GM18861 (cell line): ENCODE measurements at regions not wholly inside any gene's neighbourhood (a gene's known extent, or its start where the extent isn't known, plus 50 kb on each side); places are given as distances from the start of the nearest gene placed in this dataset.

Source experiments
- ATAC-seq: cut with Tn5 transposase; IDR thresholded peaks from one replicate; pipeline ENCODE4 v1.9.1; 2021; ENCODE audit not compliant: unreplicated experiment

DNA sequence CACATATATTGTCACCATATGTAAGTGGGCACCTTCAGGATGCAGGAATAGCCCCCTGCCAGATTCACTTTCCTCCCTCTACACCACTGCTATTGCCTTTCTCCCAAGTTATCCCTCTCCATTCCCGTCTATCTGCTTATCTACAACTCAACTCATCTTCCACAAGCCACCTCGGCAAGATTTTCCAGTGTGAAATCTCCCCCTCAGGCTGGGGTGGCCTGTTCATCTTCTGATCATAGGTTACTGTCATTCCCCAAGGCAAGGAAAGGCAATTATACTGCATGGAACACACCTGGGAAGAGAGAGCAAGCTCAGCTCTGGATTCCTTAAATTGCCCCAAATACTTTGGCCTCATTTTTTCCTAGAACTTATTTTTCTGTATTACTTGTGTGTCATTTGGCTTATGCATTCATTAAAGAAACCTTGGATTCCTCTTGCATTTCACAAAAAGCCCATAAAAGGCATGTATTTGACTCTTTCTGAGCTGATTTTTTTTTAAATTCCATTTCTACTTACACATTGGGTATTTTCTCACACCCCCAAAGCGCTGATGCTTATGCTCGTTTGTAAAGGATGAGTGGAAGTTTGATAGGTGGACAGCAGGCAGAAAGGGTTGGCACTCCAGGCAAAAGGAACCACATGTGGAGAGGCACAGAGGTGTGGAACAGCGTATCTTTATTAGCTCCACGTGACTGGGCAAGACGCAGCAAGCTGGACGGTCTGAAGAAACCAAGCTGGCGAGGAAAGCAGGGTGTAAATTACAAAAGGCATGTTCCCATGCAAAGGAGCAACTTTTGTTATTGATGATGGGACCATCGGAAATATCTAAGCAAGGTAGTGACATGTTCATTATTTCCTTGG is 169.7 kb upstream of the RAB4A start:
- no peak for ATAC-seq

DNA sequence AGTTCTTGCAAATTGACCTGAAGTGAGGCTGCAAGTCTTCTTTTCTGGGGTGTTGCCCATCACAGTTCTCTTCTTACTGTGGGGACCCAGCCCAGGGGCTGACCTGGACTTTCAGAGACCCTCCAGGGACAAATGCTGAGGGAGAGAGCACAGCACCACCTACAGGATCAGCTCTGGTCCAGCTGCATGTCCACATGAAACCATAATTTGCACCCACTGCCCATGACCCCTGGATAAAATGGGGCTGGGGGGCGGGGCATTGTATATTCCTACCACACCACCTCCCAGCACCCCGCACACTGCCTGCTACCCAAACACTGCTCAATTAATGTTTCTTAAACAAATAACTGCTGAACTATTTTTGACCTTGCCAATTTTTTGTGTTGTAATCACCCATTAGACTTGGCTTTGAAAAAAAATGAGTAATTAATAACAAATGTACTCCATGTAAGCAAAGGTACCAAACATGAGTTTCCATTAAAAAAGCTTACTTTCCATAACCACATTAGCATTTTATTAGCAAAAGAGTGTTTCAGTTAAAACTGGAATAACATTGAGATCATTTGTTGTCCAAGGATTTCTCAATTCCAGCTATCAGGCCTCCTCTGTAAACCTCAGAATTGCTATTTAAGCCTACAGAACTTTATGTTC is 168.0 kb upstream of the RAB4A start:
- ATAC-seq = no peak

DNA sequence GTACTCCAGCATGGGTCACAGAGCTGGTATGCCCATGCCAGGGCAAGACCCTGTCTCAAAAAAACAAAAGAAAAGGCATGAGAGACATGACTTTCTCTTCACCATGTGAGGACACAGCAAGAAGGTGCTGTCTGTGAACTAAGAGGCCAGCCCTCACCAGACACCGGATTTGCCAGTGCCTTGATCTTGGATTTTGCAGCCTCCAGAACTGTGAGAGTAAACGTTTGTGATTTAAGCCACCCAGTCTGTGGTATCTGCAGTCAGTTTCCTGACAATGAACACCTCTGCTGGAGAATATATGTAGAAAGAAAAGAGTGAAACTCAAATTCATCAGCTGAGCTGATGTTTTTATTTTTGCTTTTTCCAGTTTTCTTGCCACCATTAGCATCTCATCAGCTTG is 166.3 kb upstream of the RAB4A start:
- ATAC-seq = no peak

DNA sequence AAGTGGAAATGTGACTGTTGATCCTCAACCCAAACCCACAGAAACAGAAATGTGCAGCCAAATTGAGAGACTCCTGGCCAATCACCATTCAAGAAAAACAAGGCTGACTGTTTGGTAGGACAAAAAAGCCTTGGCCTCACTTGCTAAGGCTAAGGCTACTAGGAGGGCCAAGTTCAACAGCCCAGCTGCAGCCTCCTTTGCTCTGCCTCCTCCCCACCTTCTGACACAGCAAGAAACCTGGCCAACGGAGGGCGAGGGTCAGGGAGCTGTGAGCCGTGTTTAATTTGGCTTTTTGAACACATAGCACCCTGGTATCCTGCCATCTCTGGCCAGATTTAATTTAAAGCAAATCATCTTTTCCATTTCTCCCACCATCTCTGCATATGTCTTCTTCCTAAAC is 165.8 kb upstream of the RAB4A start:
- ATAC-seq = no peak

DNA sequence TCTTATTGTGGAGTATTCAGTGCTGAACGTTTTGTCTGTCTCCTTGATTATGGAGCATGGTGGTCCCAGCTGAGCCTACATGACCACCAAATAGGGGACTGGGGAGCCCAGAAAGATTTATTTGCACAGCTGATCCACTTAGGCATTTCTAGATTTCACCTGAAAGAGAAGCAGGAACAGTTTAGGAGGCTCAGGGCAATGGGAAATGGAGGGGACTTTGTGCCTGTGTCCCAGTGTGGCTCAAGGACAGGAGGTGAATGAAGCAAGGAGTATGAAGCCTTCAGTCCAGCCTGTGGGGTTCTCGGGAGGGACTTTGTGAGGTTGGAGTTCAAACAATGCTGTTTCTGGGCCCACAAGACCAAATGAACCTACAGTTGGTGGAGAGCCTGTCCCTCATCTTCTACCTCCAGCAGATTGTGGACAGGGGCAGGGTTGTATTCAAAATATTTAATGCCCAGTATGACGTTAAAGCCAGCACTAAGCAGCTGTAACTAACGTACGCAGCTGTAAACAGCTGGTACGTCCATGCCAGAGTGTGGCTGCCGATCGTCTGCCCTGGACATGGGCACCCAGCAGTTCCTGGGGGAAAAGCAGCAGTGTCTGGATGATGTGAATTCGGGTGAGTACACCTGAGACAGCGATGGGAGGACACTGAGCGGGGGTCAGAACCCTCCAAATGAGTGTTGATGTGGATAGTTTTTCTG is 164.9 kb upstream of the RAB4A start:
- no peak for ATAC-seq

DNA sequence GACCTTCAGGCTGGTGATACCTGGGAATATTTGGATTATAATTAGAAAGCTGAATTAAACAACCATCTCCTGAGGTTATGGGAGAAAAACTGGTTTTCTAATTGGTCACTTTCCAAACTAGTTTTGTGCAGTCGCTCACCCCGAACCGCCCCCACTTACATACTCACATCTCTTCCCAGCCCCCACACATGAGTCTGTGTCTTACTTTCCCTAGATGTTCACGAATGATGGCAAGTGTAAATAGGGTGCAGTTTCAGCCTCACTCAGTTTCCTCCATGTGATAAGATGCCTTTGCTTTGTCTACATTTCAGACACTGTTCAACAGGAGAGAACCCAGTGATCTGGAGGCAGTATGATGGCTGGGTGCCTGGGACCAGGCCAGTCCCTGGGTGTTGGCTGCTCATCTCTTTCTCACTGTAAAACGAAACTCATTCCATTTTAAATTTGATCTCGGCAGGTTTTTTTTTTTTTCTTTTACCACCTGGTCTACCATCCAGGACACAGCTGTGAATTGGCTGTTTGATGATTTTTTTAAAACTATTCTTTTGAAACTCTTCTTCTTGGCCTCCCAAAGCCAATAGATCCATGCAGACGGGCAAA is 164.3 kb upstream of the RAB4A start:
- no peak for ATAC-seq

DNA sequence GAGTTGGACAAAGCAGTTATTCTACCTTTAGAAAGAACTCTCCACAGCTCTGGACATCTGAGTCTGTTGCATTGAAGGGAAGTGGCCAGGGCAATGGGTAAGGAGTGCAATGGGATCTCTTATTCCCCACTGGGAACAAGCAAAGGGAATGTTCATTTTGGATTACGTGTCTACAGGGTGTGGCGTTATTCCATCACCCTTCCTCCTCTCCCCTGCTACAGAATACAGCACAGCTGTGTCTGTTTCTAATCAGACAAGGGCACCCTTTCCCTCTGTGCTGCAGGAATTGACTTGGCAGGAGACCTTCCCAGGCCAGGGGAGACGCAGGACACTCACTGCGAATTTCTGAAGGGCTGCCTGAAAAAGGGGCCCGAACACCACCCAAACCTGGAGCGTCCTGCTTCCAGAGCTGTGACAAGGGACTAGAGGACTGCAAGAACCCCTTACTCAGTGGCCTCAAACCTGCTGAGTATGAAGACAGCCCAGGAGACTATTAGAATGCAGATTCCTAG is 163.6 kb upstream of the RAB4A start:
- no peak for ATAC-seq

DNA sequence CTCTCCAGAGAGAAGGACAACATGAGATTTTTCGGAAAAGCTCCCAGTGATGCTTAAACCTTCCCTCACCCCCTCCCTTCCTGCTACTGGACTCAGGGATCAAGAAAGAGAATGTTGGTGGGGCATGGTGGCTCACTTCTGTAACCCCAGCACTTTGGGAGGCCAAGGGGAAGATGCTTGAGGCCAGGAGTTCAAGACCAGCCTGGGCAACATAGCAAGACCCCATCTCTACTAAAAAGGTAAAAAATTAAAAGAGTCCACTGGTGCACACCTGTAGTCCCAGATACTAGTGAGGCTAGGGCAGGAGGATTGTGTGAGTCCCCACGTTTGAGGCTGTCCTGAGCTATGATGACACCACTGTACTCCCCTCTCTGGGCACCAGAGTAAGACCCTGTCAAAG is 162.9 kb upstream of the RAB4A start:
- ATAC-seq = no peak

DNA sequence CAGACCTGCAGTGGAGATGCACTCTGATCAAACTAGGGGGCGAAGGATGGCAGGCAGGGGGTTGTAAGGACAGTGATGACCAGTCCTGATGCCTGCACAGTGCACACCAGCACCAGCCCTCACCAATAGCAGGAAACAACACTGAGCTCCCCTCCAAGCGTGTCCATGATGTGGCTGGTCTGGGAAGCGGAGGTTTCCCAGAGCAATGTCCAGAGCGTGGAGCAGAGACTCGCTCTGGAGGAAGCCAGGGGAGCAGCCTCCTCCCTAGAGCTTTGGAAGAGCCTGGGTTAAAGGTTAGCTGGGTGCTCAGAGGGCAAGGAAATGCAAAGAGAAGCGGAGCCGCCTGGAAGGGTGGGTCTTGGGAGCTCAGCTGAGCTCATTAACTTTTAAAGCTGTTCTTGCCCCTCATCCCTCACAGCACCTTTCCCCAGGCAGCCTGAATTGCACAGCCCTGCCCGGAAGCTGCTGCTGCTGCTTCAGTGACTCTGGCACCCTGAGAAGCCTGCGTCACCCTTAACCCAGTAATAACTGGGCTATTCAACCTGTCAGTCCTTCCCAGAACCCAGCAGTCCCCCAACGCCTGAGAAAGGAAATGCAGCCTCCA is 162.2 kb upstream of the RAB4A start:
- no peak for ATAC-seq

DNA sequence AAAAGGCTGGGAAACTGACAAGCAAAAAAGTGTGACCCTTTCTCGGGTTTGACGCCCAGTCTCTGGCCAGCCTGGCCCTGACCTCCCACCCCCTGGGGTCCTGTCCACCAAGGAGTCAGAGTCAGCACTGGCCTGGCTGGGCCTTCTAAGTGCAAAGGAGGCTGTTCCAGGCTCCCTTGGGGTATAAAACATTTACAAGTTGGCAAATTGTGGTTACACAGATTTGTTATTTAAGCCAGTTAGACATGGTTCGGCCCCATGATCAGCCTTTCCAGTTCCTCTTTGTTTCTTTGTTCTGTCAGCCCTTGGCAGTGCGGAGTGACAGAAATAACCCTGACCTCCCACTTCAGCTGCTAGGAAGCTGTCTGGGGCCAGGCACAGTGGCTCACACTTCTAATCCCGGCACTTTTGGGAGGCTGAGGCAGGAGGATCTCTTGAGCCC is 161.6 kb upstream of the RAB4A start:
- no peak for ATAC-seq

DNA sequence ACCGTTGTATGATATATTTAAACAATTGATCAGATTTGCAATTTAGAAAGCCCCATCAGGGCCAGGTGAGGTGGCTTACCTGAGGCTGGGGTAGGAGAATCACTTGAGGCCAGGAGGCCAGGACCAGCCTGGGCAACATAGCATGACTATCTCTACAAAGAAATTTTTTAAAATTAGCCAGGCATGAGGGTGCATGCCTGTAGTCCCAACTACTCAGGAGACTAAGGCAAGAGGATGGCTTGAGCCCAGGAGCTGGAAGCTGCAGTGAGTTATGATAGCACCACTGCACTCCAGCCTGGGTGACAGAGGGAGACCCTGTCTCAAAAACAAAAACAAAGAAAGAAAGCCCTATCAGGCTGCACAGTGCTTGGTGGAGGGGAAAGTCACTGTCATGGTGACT is 159.9 kb upstream of the RAB4A start:
- ATAC-seq = no peak

DNA sequence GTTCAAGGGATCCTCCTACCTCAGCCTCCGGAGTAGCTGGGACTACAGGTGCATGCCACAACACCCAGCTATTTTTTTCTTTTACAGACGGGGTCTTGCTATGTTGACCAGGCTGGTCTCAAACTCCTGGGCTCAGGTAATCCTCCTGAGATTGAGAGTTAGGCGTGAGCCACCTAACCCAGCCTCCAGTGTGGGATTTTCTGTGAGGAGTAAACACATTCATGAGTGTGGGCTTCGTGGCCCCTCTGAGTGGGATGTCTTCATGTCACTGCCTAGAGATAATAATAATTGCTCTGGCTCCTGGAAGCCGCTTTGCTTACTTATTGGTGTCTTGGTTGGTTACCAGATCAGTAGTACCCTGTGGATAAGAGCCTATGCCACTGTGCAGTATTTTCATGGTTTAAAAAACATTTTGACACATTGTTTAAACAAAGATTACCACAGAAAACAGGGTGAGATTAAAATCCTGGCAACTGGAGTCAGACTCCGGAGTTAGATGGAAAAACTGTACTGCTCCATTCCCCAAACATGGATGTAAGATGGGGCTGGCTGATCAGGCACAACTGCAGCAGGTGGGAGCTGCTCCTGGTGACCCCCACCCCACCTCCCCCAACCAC is 159.1 kb upstream of the RAB4A start:
- ATAC-seq = no peak

DNA sequence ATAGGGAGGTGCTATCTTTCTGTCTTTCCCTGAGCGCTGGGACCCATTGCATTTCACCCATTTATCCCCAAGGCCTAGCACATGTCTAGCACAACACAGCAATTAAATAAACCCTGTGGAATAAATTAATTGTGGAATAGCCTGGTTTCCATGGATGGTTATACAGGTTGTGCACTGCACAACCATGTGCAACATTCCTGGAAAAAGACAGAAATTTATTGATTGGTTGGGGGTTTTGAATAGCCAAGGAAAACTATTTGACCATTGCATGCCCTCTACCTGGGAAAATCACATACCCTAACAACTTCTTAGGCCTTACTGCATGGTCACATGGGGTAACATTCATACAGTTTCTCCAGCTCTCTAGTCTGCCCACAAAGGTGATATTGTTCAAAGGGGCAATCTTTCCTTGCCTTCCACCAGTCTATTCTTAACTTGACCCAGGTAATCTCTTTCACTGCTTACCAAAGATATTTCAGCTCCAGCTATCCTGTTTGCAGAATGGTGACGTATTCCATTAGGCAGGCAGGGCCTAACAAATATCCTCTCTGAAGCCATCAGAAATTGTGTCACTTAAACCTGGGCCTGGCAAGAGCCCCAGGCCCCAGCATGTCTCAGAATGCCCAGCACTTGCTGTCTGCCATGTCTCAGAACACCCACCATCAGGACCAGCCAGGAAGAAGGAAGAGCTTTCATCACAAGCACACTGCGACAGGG is 157.9 kb upstream of the RAB4A start:
- ATAC-seq = no peak

DNA sequence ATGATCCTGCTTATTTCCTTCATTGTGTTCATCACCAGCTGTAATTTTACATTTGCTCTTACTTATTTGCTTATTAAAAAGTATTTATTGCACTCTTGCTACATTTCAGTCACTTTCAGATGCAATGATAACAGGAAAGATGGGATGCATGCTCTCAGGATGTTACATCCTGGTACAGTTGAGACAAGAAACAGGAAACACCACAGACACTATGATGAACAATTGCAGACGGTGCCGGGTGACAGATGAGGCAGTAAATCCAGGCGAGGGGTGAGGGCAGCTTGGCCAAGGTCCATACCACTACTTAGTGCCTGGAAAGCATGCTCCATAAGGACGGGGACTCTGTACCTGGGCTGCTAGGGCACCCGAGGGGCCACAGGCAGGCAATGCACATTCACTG is 156.6 kb upstream of the RAB4A start:
- ATAC-seq = no peak

DNA sequence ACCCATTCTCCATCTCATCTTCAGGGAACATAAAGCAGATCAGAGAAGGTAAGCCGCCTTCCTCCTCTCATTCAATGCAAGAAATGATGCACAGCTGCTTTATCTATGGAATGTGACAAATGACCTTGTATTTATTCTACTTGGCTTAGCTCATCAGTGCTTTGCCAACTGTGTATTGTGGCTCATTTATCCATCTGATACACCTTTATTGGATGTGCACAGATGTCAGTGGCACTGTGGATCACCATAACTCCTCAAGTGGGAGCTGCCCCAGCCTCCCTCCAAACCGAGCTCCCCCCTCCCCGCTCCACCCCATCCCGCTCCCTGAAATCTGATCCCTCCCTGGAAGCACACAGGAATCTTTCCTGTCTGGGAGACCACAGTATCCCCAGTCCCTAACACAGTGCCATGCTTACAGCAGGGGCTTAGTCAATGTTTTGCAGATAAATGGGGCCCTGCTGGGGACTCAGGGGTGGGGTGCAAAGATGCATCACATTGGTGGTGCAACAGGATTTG is 156.0 kb upstream of the RAB4A start:
- ATAC-seq = no peak

DNA sequence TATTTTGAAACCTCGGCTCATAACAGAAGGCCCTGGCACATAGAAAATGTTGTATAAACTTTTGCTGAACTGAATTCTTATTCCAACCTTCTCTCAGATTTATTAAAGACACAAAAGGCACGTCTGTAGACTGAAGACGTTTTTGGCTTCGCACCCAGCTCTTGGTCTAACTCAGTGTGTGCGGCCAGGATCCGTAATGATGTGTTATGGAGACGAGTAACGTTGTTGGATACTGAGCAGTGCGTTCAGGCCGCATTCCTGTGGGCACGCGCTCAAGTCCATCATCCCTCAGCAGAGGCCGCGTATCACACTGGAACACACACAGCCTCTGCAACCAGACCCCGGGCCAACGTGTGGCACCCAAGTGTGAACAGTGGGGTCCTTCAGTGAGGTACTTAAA is 154.8 kb upstream of the RAB4A start:
- ATAC-seq = no peak

DNA sequence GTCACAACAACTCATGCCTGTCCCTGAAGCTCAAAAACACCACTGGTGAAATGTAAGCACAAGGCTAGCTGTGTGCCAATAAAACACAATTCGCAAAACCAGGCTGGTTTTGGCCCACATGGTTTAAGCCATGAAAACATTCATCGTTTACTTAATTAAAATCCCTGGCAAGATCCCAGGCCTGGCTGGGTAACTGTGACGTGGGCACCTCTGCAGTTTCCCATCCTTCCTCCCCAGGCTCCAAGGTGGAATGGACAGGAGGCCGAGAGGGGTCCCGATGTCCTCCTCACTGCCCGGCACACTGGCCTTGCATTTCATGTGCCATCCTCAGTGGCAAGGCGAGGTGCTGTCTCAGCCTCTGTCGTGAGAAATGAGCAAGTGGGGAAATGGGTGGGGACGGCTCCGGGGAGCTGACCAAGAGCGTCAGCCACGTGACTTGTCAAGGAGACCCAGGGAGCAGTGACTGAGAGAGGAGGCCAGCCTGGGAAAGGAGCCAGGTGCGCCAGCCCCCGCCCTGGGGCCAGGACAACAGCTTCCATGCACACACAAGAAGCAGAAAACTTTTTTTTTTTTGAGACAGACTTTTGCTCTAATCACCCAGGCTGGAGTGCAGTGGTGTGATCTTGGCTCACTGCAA is 153.1 kb upstream of the RAB4A start:
- no peak for ATAC-seq

DNA sequence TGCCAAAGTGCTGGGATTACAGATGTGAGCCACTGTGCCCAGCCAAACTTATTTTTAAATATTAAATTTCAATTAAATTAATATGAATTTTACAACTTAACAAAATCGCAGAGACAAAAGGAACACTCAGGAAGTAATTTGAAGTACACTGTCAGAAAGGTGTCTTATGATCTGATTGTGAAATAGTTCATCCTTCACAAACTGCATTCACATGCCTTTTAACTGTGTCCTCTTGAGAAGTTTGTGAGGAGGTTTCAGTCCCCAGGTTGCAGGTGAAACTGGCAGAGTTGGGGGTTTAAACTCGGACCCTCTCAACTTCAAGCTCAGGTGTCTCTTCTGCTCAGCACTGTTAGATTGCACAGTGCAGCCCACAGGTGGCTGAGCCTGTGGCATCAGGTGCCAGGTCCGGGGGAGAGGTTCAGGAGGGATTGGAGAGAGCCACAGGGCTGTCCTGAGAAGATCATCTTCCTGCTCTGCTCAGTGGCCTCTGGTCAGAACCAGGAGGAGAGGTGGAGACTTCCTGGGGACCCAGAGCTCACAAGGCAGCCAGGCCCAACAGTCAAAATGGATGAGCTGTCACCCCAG is 152.3 kb upstream of the RAB4A start:
- ATAC-seq = no peak

DNA sequence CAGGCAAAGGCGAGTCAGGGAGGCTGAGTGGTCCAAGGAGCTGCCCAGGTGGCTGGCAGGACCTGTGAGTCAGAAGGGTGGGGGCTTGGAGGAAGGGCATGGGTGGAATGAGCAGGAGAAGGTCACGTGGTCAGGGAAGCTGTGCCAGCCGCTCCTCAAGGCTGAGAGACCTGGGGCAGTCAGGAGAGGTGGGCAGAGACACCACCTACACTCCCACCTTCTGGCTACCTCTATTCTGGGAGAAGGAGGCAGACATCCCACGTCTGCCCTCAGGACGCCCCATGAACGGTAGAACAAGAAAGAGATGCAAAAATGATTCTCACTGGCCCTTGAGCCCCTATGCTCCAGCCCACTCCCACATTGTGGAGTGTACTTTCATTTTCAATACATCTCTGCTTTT is 151.8 kb upstream of the RAB4A start:
- no peak for ATAC-seq
